ENCODE measurements at regions not wholly inside any gene's neighbourhood (a gene's known extent, or its start where the extent isn't known, plus 50 kb on each side); places are given as distances from the start of the nearest gene placed in this dataset.
"Not testable (repeated sequence)": the region's sequence is repeated elsewhere in the genome, so short reads cannot be mapped to it uniquely, and the experiment has no call there.

DNA sequence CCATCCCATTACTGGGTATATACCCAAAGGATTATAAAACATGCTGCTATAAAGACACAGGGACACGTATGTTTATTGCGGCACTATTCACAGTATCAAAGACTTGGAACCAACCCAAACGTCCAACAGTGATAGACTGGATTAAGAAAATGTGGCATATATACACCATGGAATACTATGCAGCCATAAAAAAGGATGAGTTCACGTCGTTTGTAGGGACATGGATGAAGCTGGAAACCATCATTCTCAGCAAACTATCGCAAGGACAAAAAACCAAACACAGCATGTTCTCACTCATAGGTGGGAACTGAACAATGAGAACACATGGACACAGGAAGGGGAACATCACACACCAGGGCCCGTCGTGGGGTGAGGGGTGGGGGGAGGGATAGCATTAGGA is 106.1 kb downstream of the CHD1L start:
- DNase-seq, result not testable (repeated sequence)

DNA sequence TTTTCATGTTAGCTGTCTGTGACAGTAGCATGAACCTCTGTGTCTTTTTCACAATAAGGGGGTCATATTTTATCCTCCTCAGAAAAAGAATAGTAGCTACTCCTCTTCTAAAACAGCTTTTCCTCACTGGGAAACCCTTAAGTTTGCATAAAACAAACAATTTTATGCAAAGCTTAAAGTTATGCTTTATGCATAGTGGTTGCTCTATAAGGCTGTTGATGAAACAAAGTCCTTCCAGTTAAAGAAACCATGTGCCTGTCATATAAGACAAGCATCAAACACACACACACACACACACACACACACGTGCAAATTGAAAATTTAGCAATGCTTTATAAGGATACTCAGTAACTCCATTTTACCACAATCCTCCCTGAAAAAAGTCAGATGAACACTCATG is 107.0 kb downstream of the CHD1L start:
- no peak for DNase-seq

DNA sequence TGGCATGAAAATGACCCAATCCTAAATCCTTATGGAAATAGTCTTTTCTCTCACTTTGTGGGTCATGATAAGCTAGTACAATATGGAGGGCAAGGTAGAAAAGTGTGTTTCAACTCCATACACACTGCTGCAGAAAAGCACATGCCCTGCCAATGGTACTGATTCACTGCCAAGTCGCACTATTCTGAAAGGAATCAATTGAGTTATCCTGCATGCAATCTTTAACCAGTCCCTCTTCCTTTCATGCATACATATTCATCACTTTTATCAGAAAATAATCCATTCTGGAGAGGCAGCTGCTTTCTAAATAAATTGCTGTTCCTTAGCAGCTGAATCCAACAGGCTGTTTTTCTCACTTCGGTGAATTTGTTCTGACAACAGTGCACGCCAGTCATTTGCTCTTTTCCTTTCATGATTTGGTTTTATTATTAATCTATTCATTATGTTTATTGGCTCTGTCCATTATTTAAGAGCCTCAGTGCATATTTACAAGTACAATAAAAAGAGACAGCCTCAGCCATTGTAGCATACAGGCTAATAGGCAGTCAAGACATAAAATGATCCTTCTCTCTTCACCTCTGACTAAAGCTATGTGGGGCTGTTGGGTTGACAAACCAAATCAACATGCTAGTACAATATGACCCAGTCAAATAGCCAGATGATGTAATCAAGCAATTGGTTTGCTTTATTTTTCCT is 108.8 kb downstream of the CHD1L start:
- DNase-seq, result no peak

DNA sequence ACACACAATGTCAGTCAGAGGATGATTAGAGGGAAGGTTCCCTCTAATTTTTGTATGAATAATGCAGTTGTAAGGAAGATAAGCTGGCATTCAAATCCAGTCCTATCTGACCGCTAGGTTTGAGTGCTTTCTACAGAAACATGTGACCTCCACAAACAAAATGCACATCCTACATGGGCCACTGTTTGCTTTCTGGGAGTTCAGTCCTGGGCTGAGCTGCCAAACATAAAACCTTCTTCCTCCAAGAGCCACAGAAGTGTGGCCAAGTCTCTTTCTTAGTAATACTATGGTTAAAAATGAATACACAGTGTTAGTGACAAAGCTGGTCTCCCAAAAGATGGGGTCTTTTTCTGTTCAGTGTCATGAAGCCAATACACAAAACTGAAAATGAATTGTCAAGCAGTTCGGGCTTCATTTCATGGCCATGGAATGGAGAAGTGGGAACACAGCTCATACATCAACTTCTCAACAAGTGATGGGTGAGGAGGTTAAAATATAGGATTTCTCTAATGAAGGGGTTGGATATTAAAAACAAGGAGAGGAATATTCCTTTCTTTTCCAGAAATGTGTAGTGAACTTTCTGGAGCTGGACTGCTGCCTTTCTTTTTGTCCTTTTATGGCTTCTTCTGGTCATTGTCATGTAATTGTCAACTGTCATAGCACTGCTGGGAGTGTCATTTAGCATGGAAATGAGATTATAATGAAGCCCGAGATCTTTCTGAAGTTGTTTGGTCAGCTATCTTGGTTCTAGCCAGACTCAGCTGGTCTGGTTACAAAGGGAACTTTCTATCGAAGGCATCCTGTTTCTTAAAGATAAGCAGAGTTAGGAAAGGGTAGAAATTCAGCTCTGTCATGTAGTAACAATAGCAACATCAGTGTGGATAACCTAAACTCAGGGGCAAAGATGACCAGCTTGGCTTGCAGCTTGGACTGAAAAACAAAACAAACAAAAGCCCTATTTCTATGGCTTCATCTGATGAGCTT is 135.1 kb downstream of the CHD1L start:
- DNase-seq, result no peak

DNA sequence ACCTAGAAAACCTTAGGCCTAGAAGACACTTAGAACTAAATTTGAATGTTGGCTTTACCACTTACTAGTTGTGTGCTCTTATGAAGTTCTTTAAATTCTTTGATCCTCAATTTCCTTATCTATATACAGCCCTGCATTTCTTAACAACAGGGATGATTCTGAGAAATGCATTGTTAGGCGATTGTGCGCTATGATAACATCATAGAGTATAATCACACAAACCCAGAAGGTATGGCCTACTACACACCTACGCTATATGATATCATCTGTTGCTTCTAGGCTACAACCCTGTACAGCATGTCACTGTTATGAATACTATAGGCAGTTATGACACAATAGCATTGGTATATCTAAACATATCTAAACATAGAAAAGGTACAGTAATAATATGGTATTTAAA is 137.4 kb downstream of the CHD1L start:
- DNase-seq, result no peak

DNA sequence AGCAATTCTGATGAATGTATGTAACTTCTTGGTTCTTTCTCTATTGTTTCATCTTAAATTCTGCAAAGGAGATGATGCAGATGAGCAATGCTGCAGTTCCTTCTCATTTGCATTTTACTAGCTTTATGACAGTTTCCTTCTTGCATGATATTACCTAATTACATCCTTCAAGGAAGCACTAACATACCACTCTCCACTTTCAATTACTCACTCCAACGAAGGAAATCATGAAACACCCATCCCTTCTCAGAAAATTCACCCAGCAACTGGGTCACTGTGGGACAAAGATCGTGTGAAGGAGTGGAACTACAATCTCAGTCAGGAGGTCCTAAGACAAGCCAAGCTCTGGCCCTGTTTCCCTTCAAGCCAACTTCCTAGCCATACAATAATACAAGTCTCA is 142.3 kb downstream of the CHD1L start:
- DNase-seq, result no peak

DNA sequence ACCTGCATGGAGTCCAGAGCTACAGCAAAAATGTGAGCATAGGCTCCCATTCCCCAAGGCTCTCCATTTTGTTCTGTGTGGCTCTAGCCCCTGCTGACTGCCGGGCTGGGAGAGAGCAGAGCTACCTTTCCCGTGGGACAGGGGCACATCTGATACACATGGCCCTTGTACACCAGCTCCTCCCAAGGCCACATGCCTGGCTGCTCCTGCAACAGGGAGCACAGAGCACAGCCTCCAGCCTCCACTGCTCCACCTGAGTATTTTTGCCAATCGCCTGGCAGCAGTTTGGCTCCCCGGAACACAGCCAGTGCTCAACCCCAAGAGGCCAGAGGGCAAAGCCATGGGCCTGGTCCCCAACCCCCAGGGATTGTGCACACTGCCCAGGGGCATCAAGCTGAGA is 146.5 kb downstream of the CHD1L start:
- no peak for DNase-seq

DNA sequence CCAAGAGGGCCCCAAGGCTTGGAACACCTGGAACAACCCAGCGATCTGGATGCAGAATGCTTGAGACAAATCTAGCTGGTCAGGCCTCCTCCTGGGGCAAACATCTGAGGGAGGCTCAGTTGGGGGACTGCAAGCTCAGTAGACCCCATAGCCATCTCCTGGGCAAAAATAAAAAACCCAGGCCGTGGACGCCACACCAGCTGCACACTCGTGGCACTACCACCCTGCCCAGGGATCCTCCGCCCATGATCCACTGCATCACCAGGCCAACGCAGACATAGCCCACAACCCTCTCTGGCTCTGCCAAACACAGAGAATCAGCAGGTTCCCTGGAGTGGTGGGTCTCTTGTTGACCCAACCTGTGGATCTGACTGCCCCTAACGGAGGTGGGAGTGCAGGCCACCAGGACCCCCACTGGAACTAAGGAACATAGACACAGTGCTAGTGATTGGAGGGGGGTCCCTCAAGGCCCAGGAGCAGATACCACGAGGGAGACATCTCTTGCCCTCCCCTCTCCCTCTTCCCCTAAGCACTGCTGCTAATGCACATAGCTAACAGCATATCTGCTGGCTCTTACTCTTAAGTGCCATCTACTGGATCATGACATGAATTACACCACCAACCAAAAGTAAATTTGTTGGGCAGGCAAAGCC is 147.2 kb downstream of the CHD1L start:
- peak; percentile 9 for DNase-seq

DNA sequence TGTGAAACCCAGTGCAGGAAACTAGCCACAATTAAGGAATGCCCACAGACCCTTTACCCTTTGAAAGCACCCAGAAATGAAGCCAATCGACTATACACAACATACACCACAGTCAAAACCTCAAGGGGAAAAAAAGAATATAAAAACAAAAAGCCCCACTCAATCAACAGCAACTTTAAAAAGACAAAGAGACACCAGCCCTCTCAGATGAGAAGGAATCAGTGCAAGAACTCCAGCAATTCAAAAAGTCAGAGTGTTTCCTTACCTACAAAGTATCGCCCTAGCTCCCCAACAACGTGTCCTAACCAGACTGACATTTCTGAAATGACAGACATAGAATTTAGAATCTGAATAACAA is 147.7 kb downstream of the CHD1L start:
- no peak for DNase-seq

DNA sequence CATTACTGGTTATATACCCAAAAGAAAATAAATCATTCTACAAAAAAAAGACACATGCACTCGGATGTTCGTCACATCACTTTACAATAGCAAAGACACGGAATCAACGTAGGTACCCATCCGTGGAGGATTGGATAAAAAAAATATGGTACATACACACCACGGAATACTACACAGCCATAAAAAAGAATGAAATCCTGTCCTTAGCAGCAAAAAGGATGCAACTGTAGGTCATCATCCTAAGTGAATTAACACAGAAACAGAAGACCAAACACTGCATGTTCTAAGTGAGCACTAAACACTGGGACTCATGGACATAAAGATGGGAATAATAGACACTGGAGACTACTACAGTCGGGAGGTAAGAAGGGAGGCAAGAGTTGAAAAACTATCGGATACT is 148.6 kb downstream of the CHD1L start:
- no peak for DNase-seq

DNA sequence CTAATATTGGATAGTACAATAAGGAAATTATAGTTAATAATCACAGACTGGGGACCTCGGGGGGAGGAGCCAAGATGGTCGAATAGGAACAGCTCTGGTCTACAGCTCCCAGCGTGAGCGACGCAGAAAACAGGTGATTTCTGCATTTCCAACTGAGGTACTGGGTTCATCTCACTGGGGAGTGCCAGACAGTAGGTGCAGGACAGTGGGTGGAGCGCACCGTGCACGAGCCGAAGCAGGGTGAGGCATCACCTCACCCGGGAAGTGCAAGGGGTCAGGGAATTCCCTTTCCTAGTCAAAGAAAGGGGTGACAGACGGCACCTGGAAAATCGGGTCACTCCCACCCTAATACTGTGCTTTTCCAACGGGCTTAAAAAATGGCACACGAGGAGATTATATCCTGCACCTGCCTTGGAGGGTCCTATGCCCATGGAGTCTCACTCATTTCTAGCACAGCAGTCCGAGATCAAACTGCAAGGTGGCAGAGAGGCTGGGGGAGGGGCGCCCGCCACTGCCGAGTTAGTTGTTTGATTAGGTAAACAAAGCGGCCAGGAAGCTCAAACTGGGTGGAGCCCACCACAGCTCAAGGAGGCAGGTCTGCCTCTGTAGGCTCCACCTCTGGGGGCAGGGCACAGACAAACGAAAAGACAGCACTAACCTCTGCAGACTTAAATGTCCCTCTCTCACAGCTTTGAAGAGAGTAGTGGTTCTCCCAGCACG is 138.8 kb upstream of the BCL9 start:
- not testable (repeated sequence) for DNase-seq

DNA sequence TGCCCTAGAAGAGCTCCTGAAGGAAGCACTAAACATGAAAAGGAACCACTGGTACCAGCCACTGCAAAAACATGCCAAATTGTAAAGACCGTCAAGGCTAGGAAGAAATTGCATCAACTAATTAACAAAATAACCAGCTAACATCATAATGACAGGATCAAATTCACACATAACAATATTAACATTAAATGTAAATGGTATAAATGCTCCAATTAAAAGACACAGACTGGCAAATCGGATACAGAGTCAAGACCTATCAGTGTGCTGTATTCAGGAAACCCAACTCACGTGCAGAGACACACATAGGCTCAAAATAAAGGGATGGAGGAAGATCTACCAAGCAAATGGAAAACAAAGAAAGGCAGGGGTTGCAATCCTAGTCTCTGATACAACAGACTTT is 137.0 kb upstream of the BCL9 start:
- not testable (repeated sequence) for DNase-seq

DNA sequence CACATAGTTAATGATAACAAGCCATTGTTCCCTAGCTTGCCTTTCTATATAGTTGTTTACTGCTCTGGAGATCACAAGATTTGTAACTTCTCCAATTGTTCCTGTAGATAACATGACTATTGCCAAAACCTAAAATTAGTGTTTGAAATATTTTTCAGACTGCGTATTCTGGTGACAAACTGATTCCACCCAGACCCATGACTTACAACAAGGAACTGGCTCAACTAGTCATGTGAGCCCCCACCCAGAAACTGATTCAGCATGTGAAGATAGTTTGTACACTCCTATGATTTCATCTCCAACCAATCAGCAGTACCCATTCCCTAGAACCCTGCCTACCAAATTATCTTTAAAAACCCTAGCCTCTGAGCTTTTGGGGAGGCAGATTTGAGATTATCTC is 131.4 kb upstream of the BCL9 start:
- no peak for DNase-seq

DNA sequence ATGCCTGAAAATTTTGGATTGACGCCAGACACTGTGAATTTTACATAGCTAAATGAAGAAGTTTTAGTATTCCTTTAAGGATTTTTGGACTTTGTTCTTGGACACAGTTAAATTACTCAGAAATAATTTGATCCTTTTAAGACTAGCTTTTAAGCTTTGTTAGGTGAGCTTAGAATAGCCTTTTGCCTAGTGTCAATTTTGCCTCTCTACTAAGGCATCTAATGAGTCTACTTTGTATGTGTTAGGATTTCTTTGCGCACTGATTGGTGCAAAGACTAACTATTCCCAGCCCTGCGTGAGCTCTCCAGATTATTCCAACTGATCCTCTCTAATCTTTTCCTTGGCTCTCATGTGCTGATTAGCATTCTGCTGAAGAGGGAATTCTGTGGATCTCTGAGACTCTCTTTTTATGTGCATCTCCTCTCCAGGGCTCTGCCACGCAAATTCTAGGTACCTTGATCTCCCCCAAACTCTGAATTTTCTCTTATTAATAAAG is 128.1 kb upstream of the BCL9 start:
- DNase-seq, result no peak

DNA sequence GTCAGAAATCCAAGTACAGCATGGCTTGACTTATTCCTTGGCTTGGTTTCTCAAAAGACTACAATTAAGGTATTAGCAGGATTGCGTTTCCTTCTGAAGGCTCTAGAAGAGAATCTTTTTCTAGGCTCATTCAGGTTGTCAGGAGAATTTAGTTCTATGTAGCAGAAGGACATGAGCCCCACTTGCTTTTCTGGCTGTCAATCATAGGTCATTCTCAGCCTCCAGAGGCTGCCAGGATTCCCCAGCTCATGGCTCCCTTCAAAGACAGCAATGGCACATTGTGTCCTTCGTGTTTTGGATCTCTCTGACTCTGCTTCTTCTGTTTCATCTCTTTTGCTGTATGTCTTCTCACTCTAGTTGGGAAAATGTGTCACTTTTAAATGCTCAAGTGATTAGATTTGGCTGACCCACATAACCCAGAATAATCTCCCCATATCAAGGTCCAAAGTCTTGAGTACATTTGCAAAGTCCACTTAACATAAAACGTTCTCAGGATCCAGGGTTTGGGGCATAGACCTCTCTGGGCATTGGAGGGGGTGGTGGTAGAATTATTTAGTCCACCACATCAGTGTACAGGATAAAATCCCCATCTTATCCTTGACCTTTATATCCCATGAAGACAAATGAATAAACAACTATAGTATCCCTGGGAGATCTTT is 126.7 kb upstream of the BCL9 start:
- DNase-seq, result no peak

DNA sequence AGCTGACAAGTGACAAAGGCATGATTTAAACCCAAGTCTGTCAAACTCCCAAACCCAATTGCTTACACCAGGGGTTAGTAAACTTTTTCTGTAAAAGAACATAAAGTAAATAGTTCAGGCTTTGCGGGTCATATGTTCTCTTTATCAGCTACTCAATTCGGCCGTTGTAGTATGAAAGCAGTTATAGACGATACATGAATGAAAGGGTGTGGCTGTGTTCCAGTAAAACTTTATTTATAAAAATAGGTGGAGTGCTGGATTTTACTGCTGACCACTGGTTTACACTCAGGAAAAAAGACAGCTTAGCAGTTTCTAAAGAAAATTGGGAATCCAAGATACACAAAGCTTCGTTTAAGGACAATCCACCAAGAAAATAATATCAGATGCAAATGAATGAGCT is 124.3 kb upstream of the BCL9 start:
- no peak for DNase-seq

DNA sequence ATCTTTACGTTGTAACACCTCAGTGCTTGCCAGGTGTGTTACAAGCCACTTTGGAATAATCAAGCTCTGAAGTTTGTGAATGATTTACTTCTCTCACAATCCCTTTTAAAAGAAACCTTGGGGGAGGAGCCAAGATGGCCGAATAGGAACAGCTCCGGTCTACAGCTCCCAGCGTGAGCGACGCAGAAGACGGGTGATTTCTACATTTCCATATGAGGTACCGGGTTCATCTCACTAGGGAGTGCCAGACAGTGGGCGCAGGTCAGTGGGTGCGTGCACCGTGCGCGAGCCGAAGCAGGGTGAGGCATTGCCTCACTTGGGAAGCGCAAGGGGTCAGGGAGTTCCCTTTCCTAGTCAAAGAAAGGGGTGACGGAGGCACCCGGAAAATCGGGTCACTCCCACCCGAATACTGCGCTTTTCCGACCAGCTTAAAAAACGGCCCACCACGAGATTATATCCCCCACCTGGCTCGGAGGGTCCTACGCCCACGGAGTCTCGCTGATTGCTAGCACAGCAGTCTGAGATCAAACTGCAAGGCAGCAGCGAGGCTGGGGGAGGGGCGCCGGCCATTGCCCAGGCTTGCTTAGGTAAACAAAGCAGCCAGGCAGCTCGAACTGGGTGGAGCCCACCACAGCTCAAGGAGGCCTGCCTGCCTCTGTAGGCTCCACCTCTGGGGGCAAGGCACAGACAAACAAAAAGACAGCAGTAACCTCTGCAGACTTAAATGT is 118.0 kb upstream of the BCL9 start:
- DNase-seq, result not testable (repeated sequence)

DNA sequence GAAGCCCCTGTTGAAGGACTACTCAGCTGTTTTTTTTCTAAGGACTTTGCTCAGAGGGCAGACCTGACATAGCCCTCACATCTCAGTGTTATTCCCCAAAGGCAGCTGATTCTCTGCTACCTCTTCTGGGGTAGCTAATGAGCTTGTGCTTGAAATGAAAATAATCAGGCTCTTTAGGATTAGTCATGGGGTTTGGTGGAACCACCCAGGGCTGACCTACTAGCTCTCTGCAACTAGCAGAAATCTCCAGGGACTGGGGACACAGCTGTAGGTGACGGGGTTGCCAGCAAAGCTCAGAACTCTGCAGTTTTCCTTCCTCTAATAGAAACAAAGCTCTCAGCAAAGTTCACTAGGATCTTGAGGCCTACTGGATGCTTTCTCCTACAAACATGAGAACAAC is 106.4 kb upstream of the BCL9 start:
- no peak for DNase-seq

DNA sequence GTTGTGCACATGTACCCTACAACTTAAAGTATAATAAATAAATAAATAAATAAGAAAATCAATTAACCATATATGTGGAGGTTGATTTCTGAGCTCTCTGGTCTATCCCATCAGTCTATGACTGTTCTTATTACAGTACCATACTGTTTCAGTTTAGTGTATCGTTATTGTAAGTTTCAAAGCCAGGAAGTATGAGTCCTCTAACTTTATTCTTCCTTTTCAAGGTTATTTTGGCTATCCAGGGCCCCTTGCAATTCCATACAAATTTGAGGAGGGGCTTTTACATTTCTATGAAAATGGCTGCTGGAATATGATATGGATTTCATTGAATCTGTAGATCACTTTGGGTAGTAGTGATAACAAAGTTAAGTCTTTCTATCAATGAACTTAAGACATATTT is 96.9 kb upstream of the BCL9 start:
- DNase-seq, result no peak

DNA sequence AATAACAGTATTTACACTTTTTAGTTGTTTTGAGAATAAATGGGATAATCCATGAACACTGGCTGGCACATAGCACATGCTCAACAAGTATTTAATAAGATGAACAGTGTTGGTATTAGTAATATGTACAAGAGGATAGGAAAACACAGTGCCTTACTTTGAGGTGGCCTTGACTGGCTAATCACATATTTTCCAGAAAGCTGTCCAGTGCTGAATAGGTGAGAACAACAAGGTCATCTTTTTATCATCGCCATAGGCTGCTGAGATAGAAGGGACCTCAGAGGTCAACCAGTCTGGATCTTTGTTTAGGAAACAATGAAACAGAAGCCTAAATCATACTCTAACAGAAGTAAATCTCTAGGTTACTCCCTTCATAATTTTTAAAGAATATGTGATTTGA is 89.7 kb upstream of the BCL9 start:
- no peak for DNase-seq

DNA sequence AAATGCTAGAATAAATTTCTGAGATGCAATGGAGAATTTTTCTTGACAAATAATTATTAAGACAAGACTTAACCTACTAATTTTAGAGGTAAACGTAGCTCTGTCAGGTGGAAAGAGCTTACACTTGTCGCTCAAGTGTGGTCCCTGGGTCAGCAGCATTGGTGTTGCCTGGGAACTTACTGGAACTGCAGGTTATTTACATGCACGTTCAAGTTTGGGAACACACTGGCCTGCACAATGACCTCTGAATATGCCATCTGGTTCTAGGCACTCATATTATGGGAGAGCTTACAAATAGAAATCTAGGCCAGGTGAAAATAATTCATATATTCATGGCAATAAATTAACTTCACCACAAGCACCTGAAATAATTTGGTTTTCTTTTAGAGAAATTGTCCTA is 88.5 kb upstream of the BCL9 start:
- no peak for DNase-seq

DNA sequence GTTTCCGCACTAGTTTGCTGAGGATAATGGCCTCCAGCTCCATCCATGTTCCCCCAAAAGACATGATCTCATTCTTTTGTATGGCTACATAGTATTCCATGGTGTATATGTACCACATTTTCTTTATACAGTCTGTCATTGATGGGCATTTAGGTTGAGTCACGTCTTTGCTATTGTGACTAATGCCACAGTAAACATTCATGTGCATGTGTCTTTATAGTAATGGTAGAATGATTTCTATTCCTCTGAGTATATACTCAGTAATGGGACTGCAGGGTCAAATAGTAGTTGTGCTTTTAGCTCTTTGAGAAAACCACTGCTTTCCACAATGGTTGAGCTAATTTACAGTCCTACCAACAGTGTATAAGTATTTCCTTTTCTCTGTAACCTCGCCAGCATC is 78.3 kb upstream of the BCL9 start:
- DNase-seq, result no peak

Data from NCI-H226 (cell line).